ENCODE measurements at regions not wholly inside any gene's neighbourhood (a gene's known extent, or its start where the extent isn't known, plus 50 kb on each side); places are given as distances from the start of the nearest gene placed in this dataset.

- TF ChIP-seq CTCF (IDR thresholded peaks at IDR 0.05; ENCODE audit: low read length, missing control alignments), result no peak
- DNase-seq (ENCODE audit: low read depth), result no peak
- no peak overlapping the region for H3K4me3 ChIP-seq (replicated peaks; ENCODE audit: low read depth, low read length)
Observed at GRCh38 chr1:209509039-209509438, 74.5 kb upstream of the CAMK1G start.

DNA sequence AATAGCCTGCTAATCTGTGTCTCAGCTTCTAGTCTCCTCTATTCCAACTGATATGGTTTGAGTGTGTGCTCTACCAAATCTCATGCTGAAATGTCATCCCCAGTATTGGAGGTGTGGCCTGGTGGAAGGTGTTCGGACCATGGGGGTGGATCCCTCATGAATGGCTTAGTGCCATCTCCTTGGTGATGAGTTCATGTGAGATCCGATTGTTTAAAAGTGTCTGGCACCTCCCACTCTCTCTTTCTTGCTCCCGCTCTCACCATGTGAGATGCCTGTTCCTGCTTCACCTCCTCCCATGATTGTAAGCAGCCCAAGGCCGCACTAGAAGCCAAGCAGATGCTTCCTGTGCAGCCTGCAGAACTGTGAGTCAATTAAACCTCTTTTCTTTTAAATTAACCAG is 73.5 kb upstream of the CAMK1G start:
- DNase-seq (ENCODE audit: low read depth), result no peak
- TF ChIP-seq CTCF (IDR thresholded peaks at IDR 0.05; ENCODE audit: low read length, missing control alignments), result no peak
- H3K4me3 ChIP-seq (replicated peaks; ENCODE audit: low read depth, low read length), result no peak overlapping the region

GRCh38 chr1:209511169-209511568 is 72.3 kb upstream of the CAMK1G start:
- TF ChIP-seq CTCF (IDR thresholded peaks at IDR 0.05; ENCODE audit: low read length, missing control alignments), result no peak
- no peak overlapping the region for H3K4me3 ChIP-seq (replicated peaks; ENCODE audit: low read depth, low read length)
- DNase-seq (ENCODE audit: low read depth), result no peak

- H3K4me3 ChIP-seq (replicated peaks; ENCODE audit: low read depth, low read length), result no peak overlapping the region
- DNase-seq (ENCODE audit: low read depth), result no peak
- no peak for TF ChIP-seq CTCF (IDR thresholded peaks at IDR 0.05; ENCODE audit: low read length, missing control alignments)
Observed at GRCh38 chr1:209512821-209513220, 70.7 kb upstream of the CAMK1G start.

- DNase-seq (ENCODE audit: low read depth), result peak; percentile 54
- peak; percentile 71 for TF ChIP-seq CTCF (IDR thresholded peaks at IDR 0.05; ENCODE audit: low read length, missing control alignments)
- H3K4me3 ChIP-seq (replicated peaks; ENCODE audit: low read depth, low read length), result no peak overlapping the region
Observed at GRCh38 chr1:209513226-209513625, 70.3 kb upstream of the CAMK1G start.

DNA sequence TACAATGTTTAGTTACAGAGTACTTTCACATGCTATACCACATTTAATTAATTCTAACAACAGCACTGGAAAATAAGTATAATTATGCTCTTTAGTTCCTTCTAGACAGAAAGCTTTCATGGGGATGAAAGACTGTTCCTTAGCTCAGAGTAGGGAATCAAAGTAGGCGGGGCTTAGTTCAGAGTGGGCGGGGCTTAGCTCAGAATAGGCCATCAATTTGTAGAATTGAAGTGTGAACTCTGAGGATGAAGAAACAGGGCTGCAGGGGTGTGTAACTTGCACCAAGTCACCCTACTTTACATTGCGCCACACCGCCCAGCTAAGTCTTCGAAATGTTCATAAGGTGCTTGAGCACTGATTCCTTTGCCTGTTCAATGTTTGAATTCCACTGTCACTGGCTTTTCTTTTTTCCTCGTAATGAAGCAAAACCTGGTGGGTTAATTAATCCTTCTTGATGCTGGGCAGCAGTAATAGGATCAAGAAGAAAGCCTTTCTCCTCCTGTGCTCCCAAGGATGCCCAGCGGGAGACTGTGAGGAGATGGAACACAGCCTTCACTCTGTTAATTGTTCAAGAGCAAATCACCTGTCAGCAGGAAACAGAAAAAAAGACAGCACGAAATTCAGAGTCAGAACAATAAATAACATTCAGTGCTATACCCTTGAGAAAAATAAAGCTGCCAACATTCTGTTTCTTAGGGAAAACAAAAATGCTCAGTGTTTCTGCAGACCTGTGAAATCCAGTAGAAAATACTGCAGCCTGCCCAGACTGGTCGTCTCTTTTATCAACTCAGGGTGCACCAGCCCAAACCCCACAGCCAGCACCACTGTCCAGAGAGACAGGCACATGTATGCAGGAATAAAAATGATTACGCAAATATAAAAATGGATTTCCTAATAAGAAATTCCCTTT is 66.5 kb upstream of the CAMK1G start:
- DNase-seq (ENCODE audit: low read depth), result no peak
- no peak overlapping the region for H3K4me3 ChIP-seq (replicated peaks; ENCODE audit: low read depth, low read length)
- TF ChIP-seq CTCF (IDR thresholded peaks at IDR 0.05; ENCODE audit: low read length, missing control alignments), result no peak

- no peak for DNase-seq (ENCODE audit: low read depth)
- no peak overlapping the region for H3K4me3 ChIP-seq (replicated peaks; ENCODE audit: low read depth, low read length)
- no peak for TF ChIP-seq CTCF (IDR thresholded peaks at IDR 0.05; ENCODE audit: low read length, missing control alignments)
Observed at GRCh38 chr1:209517681-209518050, 65.8 kb upstream of the CAMK1G start.

All from fibroblast of pulmonary artery (primary cell).